ENCODE measurements at regions not wholly inside any gene's neighbourhood (a gene's known extent, or its start where the extent isn't known, plus 50 kb on each side); places are given as distances from the start of the nearest gene placed in this dataset.

DNA sequence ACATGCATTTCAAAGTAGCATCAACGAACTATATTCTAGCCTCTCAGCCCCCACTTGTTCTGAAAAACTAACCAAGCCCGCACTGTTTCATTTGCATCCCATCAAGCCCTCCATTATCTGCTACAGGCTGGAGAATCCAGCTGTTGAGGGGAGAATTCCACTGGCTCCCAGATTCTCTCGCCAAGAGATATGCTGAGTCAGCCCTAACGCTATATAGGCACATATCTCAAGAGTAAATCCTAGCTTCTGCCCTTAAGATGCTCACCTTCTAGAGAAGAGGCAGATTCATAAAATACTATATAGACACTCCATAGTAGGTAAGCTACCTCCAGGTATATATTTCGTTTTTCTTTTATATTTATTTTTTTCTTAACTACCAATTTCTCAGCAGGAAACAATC is 266.4 kb upstream of the TARS1 start:
- TF ChIP-seq EP300 (IDR thresholded peaks at IDR 0.05; ENCODE audit: borderline replicate concordance) (no peak), ZBTB7A (IDR thresholded peaks at IDR 0.05; ENCODE audit: low read depth) (no peak), RAD21 (IDR thresholded peaks at IDR 0.05; ENCODE audit: low read depth) (no peak), TEAD4 (IDR thresholded peaks at IDR 0.05) (no peak), TCF12 (IDR thresholded peaks at IDR 0.05; ENCODE audit: low read depth) (no peak), CEBPB (IDR thresholded peaks at IDR 0.05) (no peak), TAF1 (IDR thresholded peaks at IDR 0.05; ENCODE audit: low read depth) (no peak), FOXM1 (IDR thresholded peaks at IDR 0.05; ENCODE audit: borderline replicate concordance, low read depth) (no peak), CREB1 (IDR thresholded peaks at IDR 0.05; ENCODE audit: low read depth) (no peak)
- TF ChIP-seq, protein P1, sequence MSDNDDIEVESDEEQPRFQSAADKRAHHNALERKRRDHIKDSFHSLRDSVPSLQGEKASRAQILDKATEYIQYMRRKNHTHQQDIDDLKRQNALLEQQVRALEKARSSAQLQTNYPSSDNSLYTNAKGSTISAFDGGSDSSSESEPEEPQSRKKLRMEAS (IDR thresholded peaks at IDR 0.05) = no peak
- TF ChIP-seq, protein P2, sequence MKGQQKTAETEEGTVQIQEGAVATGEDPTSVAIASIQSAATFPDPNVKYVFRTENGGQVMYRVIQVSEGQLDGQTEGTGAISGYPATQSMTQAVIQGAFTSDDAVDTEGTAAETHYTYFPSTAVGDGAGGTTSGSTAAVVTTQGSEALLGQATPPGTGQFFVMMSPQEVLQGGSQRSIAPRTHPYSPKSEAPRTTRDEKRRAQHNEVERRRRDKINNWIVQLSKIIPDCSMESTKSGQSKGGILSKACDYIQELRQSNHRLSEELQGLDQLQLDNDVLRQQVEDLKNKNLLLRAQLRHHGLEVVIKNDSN (IDR thresholded peaks at IDR 0.05) = no peak
- TF ChIP-seq, protein P3, sequence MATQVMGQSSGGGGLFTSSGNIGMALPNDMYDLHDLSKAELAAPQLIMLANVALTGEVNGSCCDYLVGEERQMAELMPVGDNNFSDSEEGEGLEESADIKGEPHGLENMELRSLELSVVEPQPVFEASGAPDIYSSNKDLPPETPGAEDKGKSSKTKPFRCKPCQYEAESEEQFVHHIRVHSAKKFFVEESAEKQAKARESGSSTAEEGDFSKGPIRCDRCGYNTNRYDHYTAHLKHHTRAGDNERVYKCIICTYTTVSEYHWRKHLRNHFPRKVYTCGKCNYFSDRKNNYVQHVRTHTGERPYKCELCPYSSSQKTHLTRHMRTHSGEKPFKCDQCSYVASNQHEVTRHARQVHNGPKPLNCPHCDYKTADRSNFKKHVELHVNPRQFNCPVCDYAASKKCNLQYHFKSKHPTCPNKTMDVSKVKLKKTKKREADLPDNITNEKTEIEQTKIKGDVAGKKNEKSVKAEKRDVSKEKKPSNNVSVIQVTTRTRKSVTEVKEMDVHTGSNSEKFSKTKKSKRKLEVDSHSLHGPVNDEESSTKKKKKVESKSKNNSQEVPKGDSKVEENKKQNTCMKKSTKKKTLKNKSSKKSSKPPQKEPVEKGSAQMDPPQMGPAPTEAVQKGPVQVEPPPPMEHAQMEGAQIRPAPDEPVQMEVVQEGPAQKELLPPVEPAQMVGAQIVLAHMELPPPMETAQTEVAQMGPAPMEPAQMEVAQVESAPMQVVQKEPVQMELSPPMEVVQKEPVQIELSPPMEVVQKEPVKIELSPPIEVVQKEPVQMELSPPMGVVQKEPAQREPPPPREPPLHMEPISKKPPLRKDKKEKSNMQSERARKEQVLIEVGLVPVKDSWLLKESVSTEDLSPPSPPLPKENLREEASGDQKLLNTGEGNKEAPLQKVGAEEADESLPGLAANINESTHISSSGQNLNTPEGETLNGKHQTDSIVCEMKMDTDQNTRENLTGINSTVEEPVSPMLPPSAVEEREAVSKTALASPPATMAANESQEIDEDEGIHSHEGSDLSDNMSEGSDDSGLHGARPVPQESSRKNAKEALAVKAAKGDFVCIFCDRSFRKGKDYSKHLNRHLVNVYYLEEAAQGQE (IDR thresholded peaks at IDR 0.05; ENCODE audit: low read depth) = no peak
